Kidney tubule cell (primary cell): ENCODE measurements at regions not wholly inside any gene's neighbourhood (a gene's known extent, or its start where the extent isn't known, plus 50 kb on each side); places are given as distances from the start of the nearest gene placed in this dataset.
"Not testable (repeated sequence)": the region's sequence is repeated elsewhere in the genome, so short reads cannot be mapped to it uniquely, and the experiment has no call there.

ENCODE experiments used
- DNase-seq: peaks from one replicate; pipeline ENCODE4 v3.0.0-alpha.2; 2018; ENCODE audit warnings: low spot score

DNA sequence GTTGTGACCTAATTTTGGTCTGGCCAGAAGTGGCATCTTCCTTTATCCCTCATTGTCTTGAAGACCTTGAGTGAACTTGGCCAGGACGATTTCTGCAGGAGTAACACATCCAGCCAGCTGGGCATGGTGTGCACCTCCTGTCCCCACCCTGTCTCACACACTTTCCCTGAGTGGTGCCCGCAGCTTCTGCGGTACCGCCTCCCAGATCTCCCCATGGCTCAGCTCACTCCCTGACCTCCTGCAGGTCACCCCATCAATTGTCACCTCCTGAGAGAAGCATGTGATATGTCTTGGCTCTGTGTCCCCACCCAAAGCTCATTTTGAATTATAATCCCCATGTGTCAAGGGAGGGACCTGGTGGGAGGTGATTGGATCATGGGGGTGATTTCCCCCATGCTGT is 50.2 kb upstream of the TP53I11 start:
- no peak for DNase-seq

GRCh38 chr11:45001466-45002165 is 50.9 kb upstream of the TP53I11 start:
- no peak for DNase-seq

GRCh38 chr11:45005106-45005505 is 54.4 kb upstream of the TP53I11 start:
- no peak for DNase-seq

DNA sequence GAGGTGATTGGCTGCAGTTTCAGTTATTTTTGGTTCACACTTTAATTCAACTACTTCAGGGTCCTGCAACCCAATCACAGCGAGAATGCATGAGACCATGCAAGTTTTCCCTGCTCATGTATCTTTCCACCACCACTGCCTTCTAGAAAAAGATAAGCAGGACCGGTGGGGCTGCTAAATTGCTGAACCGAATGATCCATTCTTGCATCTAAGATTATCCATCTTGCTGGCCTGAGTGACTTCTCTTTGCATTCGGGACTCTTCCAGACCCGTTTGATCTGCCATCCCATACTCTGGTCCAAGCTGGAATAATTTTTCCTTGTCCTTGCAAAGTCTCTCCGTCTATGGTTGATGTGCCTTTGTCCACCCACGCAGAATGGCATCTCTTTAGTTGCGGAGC is 56.3 kb upstream of the TP53I11 start:
- no peak for DNase-seq

DNA sequence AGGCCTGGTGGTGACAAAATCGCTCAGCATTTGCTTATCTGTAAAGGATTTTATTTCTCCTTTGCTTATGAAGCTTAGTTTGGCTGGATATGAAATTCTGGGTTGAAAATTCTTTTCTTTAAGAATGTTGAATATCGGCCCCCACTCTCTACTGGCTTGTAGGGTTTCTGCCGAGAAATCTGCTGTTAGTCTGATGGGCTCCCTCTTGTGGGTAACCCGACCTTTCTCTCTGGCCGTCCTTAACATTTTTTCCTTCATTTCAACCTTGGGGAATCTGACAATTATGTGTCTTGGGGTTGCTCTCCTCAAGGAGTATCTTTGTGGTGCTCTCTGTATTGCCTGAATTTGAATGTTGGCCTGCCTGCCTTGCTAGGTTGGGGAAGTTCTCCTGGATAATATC is 65.3 kb upstream of the TP53I11 start:
- not testable (repeated sequence) for DNase-seq

DNA sequence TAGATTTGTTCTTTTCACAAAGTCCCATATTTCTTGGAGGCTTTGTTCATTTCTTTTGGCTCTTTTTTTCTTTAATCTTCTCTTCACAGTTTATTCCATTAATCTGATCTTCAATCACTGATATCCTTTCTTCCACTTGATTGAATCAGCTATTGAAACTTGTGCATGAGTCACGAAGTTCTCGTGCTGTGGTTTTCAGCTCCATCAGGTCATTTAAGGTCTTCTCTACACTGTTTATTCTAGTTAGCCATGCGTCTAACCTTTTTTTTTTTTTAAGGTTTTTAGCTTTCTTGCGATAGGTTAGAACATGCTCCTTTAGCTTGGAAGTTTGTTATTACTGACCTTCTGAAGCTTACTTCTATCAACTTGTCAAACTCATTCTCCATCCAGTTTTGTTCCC is 65.8 kb upstream of the TP53I11 start:
- peak; percentile 26 for DNase-seq

DNA sequence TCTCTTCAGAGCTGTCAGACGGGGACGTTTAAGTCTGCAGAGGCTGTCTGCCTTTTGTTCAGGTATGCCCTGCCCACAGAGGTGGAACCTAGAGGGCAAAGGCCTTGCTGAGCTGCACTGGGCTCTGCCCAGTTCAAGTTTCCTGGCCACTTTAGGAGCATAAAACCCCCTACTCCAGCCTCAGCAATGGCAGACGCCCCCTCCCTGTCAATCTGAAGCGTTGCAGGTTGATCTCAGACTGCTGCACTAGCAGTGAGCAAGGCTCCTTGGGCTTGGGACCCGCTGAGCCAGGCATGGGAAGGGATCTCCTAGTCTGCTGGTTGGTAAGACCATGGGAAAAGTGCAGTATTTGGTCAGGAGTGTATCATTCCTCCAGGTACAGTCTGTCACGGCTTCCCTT is 66.6 kb upstream of the TP53I11 start:
- no peak for DNase-seq

DNA sequence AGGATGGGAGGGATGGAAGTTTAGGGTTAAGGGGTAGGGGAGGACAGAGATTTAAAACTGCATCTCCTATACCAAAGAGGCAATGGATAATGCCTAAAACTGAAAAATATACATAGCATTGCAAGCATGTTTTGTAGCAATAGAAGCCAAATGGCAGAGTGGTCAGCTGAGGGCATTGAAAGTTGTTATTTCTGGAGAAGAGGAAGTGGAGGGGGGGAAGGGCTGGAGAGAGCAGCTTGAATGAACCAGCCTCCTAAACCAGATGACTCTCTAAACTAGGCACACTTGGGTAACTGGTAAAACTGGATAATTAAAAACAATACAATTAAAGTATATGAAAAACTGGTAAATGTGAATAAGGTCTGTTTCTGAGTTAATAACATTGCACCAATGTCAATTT is 70.3 kb upstream of the TP53I11 start:
- DNase-seq = no peak

GRCh38 chr11:45021692-45022141 is 71.0 kb upstream of the TP53I11 start:
- DNase-seq = no peak

DNA sequence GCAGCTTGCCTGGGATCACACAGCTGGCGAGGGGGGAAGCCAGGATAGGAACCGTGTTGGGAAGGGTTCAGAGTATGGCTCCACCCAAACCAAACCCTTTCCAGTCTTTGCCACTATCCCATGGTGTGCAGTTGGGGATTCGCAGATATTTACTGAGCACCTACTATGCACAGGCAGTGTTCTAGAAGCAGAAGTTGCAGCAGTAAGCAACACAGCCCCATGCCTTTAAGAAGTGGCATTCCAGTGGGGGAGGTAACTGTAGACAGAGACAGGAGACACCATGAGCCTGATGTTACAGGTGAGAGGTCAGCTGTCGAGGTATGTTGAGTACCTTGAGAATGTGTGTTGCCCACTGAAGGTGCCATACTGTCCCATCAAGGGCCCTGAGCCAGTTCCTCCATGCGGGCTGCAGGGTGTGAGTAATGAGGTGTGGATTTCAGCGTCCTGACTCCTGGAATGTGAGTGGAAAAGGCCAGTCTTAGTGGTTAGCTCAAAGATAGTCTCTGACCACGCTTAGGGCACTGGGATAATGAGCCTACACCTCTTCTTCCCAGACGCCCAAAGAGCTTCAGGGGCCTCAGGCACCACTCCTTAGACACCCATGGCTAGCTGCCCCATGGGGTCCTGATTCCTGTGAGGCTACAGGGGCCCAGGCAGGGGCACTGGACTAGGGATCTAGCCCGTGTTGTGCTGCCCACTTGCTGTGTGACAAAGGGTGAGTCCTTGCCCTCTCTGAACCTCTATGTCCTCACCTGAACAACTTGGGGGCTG is 71.8 kb upstream of the TP53I11 start:
- peak; percentile 58 for DNase-seq

DNA sequence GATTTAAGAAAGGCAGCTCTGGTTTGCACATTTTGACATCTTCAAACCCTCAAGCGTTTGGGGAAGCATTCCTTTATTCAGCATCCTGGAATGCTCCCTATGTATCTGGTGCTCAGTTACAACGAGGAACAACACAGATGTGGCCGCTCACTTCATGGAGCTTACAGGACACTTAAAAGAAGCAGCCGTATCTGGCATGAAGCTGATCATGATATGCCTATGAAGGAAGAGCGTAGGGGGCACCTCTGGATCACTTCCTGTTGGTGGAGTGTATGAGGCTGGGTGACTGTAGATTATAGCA is 72.3 kb upstream of the TP53I11 start:
- DNase-seq = no peak

- DNase-seq = no peak
These were observed 73.6 kb upstream of the TP53I11 start for GRCh38 chr11:45024316-45024715.

GRCh38 chr11:45024846-45025588 is 74.3 kb upstream of the TP53I11 start:
- no peak for DNase-seq

DNA sequence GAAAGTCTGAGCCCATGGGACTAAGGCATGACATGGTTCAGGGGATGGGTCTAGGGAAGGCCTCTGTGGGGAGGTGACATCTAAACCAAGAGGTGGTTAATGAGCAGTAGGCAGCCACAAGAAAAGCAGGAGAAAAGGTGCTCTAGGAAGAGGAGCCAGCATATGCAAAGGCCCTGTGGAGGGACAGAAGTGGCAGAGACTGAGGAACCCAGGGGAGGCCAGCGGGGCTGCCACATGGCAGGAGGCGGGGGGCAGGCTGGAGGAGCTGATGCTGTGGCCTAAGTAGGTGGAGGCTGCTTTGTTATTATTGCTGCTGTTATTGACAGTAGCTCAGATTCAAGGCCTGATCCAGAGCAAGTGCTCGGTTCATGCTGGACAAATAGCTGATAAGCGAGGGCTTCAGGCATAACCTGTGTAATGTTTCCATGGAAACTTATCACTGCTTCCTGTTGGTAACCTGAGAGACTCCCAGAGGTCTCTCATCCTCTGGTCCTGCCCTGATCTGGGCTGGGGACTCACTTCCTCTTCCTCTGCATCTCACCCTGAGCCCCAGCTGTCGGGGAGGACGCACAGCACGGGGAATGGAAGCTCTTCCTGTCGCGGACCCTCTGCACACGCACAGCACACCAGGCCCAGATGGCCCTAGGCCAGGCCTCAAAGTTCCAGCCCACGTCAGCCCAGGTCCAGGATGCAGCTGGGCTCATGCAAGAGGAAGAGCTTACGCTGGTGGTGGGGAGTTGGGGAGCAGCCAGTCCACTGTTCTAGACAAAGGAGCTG is 75.2 kb upstream of the TP53I11 start:
- no peak for DNase-seq

GRCh38 chr11:45026835-45027234 is 76.2 kb upstream of the TP53I11 start:
- no peak for DNase-seq

GRCh38 chr11:45027312-45027711 is 76.6 kb upstream of the TP53I11 start:
- DNase-seq = no peak

- DNase-seq = no peak
These were observed 78.4 kb upstream of the TP53I11 start for GRCh38 chr11:45028911-45029682.

GRCh38 chr11:45030778-45031177 is 80.1 kb upstream of the TP53I11 start:
- DNase-seq = no peak

DNA sequence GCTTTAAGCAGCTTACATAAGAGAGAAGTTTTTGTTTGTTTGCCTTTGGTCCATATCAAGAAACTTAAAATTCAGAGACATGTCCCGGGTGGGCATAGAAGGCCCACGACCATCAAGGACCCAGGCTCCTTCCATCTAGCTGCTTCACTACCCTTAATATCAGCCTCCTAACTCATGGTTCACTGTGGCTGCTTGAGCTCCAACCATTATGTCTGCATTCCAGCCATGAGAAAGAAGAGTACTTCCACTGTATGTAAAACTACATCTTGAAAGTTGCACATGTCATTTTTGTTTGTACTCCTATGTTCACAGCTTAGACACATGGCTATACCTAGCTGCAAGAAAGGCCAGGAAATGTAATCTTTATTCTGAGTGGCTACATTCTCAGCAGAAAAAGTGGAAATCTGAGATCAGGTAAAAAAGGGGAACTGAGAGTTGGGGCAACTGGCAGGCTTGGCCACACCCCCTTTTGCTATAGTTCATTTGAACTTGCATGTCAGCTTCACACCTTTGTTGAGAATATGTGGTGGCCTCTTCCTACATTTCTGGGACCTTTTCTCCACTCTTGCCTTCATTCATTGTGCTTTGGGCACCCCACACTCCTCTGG is 81.3 kb upstream of the TP53I11 start:
- DNase-seq = no peak

GRCh38 chr11:45035413-45035812 is 84.7 kb upstream of the TP53I11 start:
- no peak for DNase-seq

- no peak for DNase-seq
These were observed 85.3 kb upstream of the TP53I11 start for GRCh38 chr11:45036010-45036409.
